DMS 273 treated with DMSO at 0.1 percent for 48 hours (cell line): ENCODE measurements at regions not wholly inside any gene's neighbourhood (a gene's known extent, or its start where the extent isn't known, plus 50 kb on each side); places are given as distances from the start of the nearest gene placed in this dataset.
"Not testable (repeated sequence)": the region's sequence is repeated elsewhere in the genome, so short reads cannot be mapped to it uniquely, and the experiment has no call there.

Experiments used
- DNase-seq: peaks from one replicate; lab custom pipeline; 2025; lab: John Stamatoyannopoulos, UW

DNA sequence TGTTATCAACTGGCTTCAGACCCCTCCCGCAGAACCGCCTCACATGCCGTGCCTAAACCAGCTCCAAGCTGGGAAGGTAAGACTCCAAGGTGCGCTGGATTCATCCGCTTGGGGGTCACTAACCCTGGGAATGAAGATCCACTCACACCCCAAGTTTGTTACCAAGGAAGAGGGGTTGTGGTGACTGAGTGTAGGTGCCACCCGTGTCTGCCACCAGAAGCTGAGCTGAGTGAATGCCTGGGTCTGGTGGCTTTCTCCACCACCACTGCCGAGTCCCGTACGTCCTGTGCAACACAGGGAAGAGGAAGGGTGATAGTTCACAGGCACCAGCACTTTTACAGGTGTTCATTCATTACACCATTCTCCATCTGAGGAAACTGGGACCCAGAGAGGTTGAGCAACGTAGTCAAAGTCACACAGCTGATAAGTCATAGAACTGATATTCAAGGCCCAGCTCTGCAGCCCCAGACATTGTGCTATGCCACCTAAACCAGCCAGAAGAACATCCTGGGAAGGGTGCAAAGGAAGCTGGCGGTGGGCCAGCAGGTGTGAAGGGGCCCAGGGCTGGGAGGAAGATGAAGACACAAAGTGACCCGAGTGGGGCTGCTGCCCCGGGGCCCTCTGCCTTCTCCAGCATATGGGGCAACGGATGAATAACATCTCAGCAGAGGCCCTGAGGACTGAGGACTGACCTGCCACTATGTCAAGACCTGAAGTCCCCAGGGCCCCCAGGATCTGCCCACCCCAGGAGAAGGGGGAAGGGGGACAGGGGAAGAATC is 70.9 kb upstream of the PPP1R26 start:
- DNase-seq = no peak

DNA sequence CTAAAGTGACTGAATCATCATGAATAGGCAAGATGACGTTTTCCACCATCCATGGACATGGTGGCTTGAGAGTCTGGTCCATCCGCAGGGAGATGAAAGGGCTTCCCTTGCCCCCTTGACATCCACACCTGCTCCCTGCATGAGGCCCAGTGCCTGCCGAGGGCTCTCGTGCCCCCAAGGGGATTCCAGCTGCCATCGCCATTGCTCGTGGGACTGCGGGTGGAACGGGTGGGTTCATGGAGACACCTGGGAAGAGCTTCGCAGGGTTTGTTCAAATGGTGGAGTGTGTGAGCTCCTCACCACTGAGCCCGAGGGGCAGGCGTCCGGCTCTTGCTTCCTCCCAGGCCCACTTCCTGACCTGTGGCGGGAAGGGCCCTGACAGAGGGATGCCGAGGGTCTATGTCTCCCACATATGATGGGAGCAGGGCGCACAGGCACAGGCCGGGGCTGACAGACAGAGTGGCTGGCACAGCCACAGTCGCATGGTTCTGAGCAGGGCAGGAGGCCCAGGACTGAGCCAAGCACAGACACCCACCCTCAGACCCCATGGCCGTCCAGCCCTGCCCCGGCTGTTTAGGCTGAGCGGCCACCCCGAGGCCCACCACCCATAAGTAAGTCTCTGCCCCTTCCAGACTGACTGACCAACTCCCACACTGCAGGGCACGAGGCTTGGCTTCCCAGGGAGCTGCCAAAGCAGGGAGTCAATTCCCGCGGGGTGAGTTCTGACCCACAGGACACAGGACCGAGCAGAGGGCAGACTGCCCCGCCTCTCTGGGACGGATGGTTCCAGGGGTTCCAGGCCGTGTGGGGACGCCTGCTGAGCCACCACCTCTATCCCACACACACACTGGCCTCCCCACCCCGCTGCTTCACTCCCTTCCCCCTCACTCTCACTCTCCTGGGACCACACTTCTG is 70.0 kb upstream of the PPP1R26 start:
- no peak for DNase-seq

DNA sequence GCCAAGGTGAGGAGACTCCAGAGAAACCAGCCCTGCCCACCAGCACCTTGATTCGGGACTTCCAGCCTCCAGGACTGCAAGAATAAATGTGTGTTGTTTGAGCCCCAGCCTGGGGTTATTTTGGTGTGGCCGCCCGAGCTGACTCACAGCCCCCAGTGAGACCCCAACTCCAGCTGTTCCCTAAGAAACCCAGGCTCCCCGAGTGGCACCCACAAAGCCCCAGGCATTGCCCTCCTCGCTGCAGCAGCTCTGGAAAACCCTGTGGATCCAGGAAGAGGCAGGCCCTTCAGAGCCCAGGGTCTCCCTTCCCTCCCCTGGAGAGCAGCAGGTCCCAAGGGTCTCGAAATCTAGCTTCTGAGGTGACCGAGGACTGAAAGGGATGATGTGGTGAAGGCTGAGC is 69.2 kb upstream of the PPP1R26 start:
- DNase-seq = no peak

DNA sequence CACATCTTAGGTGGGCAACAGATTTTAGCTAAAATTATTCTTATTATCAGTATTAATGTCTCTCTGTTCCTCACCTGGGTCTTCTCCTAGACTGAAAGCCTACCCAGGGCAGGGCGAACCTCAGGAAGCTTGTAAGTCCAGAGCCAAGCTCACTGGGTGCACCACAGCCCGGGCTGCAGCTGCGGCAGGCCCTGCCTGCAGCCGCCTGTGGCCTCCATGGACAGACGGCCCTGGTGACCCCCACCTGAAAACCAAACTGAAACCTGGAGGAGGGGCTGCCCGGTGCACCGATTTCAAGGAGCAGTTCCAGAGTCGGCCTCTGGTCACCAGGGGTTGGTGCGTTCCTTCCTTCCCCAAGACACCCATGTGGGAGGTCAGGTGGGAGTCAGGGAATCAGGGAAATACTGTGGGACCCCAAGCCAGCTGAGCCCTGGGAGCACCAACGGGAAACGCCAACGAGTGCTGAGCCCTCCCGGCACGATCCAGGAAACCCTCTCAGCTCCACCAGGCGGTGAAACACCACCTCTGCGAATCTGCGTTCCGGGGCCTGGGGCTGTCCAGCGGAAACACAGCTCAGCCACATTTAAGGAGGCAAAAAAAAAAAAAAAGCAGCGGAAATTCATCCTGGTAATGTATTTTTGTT is 68.6 kb upstream of the PPP1R26 start:
- DNase-seq = no peak

DNA sequence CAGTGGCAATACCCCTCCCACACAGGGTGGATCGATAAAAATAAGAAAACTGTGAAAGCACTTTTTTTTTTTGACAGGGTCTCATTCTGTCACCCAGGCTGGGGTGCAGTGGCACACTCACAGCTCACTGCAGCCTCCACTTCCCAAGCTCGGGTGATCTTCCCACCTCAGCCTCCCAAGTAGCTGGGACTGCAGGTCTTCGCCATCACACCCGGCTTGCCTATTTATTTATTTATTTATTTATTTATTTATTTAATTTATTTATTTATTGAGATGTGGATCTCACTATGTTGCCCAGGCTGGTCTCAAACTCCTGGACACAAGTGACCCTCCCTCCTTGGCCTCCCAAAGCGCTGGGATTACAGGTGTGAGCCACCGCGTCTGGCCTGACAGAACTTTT is 68.0 kb upstream of the PPP1R26 start:
- DNase-seq = not testable (repeated sequence)

DNA sequence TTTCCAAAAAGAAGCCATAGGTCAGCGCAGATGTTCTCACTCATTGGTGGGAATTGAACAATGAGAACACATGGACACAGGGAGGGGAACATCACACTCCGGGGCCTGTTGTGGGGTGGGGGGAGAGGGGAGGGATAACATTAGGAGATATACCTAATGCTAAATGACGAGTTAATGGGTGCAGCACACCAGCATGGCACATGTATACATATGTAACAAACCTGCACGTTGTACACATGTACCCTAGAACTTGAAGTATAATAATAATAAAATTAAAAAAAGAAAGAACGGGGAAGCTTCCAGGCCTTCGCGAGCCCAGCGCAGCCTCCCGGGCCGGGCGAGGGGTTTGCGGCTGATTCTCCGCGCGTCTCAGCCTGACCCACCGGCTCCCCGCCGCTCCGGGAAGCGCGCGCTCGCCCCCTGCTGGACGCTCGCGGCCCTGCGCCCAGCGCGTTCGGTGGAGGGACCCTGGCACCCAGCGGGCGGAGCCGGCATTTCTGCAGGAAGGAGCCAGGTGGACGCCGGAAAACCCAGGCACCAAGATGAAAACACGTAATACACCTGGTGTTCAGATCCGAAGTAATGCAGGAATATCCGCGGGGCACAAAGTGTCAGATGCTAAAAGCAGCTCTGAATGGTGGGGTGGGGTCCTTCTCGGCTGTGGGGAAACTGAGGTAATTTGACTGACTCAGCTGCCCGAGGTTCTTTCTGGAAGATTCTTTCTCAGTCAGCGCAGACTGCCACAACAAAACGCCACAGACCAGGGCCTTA is 67.1 kb upstream of the PPP1R26 start:
- DNase-seq = not testable (repeated sequence)

DNA sequence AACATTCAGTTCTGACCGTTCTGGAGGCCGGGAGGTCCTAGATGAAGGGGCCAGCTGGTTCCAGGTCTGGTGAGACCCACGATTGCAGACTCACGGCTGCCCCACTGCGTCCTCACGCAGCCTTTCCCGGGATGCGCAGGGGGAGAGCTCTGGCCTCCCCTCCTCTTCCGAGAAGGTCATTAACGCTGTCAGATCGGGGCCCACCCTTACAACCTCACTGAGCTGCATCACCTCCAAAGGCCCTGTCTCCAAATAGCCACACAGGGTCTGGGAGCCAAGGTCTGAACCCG is 66.6 kb upstream of the PPP1R26 start:
- DNase-seq = no peak

DNA sequence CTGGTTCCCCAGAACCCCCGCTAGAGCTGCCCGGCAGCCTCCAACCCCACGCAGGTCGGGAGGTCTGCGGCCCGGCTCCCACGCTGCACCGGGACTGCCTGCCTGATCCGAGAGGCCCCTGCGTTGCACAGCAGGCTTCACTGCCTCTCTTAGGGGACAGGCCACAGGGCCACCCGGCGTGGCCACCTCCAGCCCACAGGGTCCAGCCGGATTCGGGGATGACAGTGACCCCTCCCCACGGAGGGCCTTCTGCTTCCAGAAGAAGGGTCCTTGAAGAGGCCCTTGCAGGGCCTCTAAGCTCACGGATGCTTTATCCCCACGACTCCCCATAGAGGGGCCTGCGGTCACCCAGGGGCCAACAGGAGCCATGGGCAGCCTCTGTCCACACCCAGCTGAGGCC is 66.1 kb upstream of the PPP1R26 start:
- no peak for DNase-seq

DNA sequence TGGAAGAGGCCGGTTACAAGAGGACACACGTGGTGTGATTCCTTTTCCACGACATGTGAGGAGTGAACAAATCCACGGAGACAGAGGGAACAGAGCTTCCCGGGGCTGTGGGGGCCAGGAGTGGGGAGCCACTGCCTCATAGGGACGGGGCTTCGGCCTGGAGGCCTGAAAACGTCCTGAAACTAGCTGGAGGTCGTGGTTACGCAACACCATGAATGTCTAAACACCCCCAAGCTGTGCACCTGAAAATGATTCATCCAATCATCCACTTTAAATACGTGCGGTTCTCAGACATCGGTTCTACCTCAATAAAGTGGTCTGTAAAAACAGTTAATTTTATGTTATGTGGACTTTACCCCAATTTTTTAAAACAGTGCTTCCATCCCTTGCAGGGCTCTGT is 65.3 kb upstream of the PPP1R26 start:
- no peak for DNase-seq

DNA sequence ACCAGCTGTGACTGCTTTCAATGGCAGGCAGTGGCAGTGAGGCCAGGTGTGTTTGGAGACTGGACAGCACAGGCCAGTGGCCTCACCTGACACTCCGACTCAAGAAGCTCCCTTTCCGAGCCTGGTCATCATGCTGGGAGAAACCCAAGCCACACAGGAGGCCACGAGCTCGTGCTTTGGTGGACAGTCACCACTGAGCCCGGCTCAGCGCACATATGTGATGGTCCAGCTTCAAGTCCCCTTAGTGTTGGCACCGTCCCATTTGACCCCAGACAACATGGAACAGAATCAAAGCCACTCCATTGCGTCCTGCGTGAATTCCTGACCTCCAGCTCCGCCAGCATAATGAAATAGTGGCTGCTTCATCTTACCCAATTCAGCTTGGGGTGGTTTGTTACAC is 64.0 kb upstream of the PPP1R26 start:
- no peak for DNase-seq

DNA sequence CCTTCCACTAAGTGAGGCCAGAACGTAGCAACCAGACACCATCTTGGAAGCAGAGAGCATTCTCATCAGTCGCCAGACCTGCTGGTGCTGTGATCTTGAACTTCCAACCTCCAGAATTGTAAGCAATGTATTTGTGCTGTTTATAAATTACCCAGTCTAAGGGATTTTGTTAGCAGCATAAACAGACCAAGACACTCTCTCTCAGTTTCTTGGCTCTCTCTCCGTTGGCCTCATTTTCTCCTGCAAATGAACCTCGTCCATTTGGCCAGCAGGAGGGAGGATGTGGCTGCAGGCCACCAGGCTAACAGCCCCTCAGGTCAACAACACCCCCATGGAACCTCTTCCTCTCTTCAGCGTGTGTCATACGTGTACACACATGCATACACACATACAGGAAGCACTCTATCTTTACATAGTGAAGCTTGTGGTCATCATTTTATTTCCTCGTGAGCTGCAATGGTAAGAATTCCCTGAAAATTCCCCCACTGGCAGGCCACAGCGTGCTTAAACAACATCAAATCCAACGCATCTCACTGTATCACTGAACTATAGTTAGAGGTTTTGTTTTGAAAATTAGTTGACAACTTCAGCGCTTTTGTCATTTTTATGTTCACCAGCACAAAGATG is 62.8 kb upstream of the PPP1R26 start:
- DNase-seq = no peak

DNA sequence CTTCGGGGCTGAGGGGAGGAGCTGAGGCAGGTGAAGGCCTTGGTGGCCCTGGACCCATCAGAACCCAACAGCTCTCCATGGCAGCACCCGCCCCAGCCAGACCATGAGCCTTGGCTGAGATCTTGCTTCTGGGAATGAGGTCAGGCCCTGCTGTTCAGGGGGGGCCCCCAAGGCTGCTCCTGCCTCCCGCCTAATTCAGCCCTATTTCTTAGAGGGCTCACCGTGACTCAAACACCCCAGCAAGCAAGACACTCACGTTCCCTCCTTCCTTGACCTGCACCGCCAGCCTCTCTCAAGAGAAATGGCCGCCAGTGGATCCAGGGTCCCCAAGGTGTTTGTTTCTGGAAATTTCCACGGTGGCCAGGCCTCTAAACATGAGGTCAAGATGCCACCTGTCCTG is 61.4 kb upstream of the PPP1R26 start:
- no peak for DNase-seq

DNA sequence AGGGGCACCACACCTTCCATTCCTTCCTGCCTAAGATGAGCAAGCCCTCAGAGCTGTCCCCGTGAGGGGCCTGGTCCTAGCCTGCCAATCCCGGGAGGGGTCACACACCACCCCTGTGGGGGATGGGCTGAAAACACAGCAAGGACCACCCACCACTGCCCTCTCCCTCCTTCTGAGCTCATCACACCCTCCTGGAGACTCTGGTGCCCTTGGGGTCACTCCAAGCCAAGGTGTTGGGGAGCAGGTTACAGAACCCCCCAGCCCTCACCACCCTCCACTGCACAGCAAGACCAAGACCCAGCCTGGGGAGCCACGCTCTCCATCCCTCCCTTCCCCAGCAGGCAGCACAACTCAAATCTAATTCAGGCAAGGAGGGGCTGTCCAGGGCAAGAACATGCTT is 60.5 kb upstream of the PPP1R26 start:
- no peak for DNase-seq

DNA sequence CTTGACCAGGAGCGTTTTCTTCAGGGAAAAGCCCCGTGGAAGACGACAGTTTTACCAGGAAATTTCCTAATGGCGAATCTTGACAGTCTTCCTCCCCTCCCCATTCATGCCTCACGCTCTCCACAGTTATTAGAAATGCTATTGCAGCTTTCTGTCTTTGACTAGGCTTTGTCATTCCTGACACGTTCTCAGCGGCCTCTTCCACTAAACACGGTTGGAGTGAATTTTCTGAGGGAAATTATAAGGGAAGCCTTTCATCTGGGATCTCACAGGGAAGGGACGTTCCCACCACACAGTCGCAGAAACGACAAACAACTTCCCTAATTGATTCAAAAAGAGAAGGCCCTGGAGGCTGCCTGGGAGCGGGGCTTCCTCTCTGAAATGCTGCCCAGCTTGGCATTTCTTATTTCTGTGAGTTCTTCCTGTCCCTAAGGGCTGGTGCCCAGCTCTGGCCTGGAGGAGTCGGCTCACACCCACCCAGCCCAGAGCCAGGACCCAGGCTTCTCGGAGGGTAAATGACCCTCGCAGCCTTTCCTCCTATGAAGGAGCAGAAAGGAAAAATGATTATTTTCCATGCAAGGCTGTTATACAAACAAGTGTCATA is 57.1 kb upstream of the PPP1R26 start:
- DNase-seq = no peak

DNA sequence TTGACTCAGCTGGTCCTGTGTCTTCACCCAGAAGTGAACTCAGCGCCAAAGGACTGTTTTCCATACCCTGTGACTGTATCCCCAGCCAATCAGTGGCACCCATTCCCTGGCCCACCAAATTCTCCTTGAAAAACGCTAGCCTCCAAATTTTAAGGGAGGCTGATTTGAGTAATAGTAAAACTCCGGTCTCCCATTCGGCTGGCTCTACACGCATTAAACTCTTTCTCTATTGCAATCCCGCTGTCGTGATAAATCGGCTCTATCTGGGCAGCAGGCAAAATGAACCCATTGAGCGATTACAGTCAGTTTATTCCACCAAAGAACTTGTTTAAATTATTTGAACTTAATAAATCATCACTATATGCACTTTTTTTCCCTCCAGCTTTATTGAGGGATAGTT is 55.9 kb upstream of the PPP1R26 start:
- no peak for DNase-seq
